HG03565 (cell line): ENCODE measurements at regions not wholly inside any gene's neighbourhood (a gene's known extent, or its start where the extent isn't known, plus 50 kb on each side); places are given as distances from the start of the nearest gene placed in this dataset.
A peak's percentile ranks its signal among the peaks of the same experiment; 100 is the strongest.
"Not testable (repeated sequence)": the region's sequence is repeated elsewhere in the genome, so short reads cannot be mapped to it uniquely, and the experiment has no call there.

ENCODE experiments used
- ATAC-seq: cut with Tn5 transposase; IDR thresholded peaks from one replicate; pipeline ENCODE4 v1.9.1; 2021; ENCODE audit warnings: mild to moderate bottlenecking, moderate library complexity; ENCODE audit not compliant: unreplicated experiment

GRCh38 chr5:125064621-125065438 is 318.4 kb upstream of the ZNF608 start:
- no peak for ATAC-seq

- ATAC-seq, result no peak
Measured at GRCh38 chr5:125065741-125066140, 319.3 kb upstream of the ZNF608 start.

GRCh38 chr5:125070961-125071360 is 324.5 kb upstream of the ZNF608 start:
- ATAC-seq, result no peak

- no peak for ATAC-seq
Measured at GRCh38 chr5:125073090-125073489, 326.7 kb upstream of the ZNF608 start.

- ATAC-seq, result no peak
Measured at GRCh38 chr5:125075567-125075966, 329.1 kb upstream of the ZNF608 start.

GRCh38 chr5:125079028-125079427 is 332.6 kb upstream of the ZNF608 start:
- not testable (repeated sequence) for ATAC-seq

GRCh38 chr5:125081101-125081500 is 334.7 kb upstream of the ZNF608 start:
- ATAC-seq, result no peak

- ATAC-seq, result no peak
Measured at GRCh38 chr5:125083981-125084380, 337.5 kb upstream of the ZNF608 start.

- ATAC-seq, result no peak
Measured at GRCh38 chr5:125085797-125086505, 339.5 kb upstream of the ZNF608 start.

- no peak for ATAC-seq
Measured at GRCh38 chr5:125088522-125089105, 342.2 kb upstream of the ZNF608 start.

GRCh38 chr5:125092138-125092537 is 345.7 kb upstream of the ZNF608 start:
- ATAC-seq, result not testable (repeated sequence)

- ATAC-seq, result no peak
Measured at GRCh38 chr5:125093776-125094175, 347.3 kb upstream of the ZNF608 start.

GRCh38 chr5:125100342-125100741 is 353.9 kb upstream of the ZNF608 start:
- ATAC-seq, result no peak

GRCh38 chr5:125100951-125101350 is 354.5 kb upstream of the ZNF608 start:
- no peak for ATAC-seq

- no peak for ATAC-seq
Measured at GRCh38 chr5:125103459-125103858, 357.0 kb upstream of the ZNF608 start.

- ATAC-seq, result no peak
Measured at GRCh38 chr5:125106271-125106670, 359.8 kb upstream of the ZNF608 start.

- ATAC-seq, result no peak
Measured at GRCh38 chr5:125106881-125107280, 360.4 kb upstream of the ZNF608 start.

GRCh38 chr5:125109293-125109692 is 362.9 kb upstream of the ZNF608 start:
- no peak for ATAC-seq

GRCh38 chr5:125109816-125110215 is 363.4 kb upstream of the ZNF608 start:
- no peak for ATAC-seq

GRCh38 chr5:125112196-125112595 is 365.8 kb upstream of the ZNF608 start:
- no peak for ATAC-seq

GRCh38 chr5:125113328-125113727 is 366.9 kb upstream of the ZNF608 start:
- ATAC-seq, result peak; percentile 73

GRCh38 chr5:125115195-125115525 is 368.7 kb upstream of the ZNF608 start:
- ATAC-seq, result no peak
